Heart right ventricle (tissue), 16 donors: ENCODE measurements at regions not wholly inside any gene's neighbourhood (a gene's known extent, or its start where the extent isn't known, plus 50 kb on each side); places are given as distances from the start of the nearest gene placed in this dataset.

Source experiments
- ATAC-seq, 8 donors: fragments of 200-7000 bp; cut with Tn5 transposase; one replicate each; pipeline ENCODE4 v1.9.1; 2020; ENCODE audit warnings: mild to moderate bottlenecking in 8 of 8, moderate library complexity in 8 of 8, moderate number of reproducible peaks in 1 of 8
- DNase-seq, 2 donors: peaks; one replicate each; pipeline ENCODE4 v3.0.0-alpha.2; 2020
- H3K27ac ChIP-seq, 10 donors: fragments of 200-600 bp; sonication (generic) in 2 of 10; one replicate each; pipeline versions ENCODE4 v1.5.0 to v1.8.0; 2020 to 2022; ENCODE audit warnings: mild to moderate bottlenecking in 3 of 10
- H3K27me3 ChIP-seq, 7 donors: fragments of 200-600 bp; one replicate each; pipeline ENCODE4 v1.8.0; 2021 to 2022; ENCODE audit warnings: mild to moderate bottlenecking in 2 of 7
- H3K36me3 ChIP-seq, 9 donors: fragments of 200-600 bp; sonication (generic) in 1 of 9; one replicate each; pipeline versions ENCODE4 v1.5.0 to v1.8.0; 2020 to 2022; ENCODE audit warnings: mild to moderate bottlenecking in 2 of 9
- H3K4me1 ChIP-seq, 9 donors: fragments of 200-600 bp; sonication (generic) in 1 of 9; one replicate each; pipeline versions ENCODE4 v1.5.0 to v1.8.0; 2020 to 2022; ENCODE audit warnings: mild to moderate bottlenecking in 4 of 9
- H3K4me3 ChIP-seq, 10 donors: fragments of 200-600 bp; sonication (generic) in 2 of 10; one replicate each; pipeline versions ENCODE4 v1.5.0 to v1.8.0; 2020 to 2022; ENCODE audit warnings: mild to moderate bottlenecking in 7 of 10, moderate library complexity in 2 of 10
- H3K9me3 ChIP-seq, 11 donors: fragments of 200-600 bp in 10 of 11; sonication (generic) in 2 of 11; one replicate each; pipeline versions ENCODE4 v1.5.0 to v1.8.0; 2013 to 2022; ENCODE audit warnings: mild to moderate bottlenecking in 2 of 11, control low read depth in 1 of 11, moderate library complexity in 1 of 11
- WGBS, 2 donors: extraction: QIAGEN DNeasy Blood & Tissue Kit; methylation state at CpG; one replicate each; pipeline ENCODE4 v1.1.7; 2013; ENCODE audit warnings: inconsistent platforms in 1 of 2; 5-methylcytosine and 5-hydroxymethylcytosine counted together
- intact Hi-C, 10 donors: fragments of 100-400 bp; cut with DNase I; formaldehyde crosslinking; loops; one replicate each; pipeline versions ENCODE4 v1.11.1 to v1.14.2; 2022
- TF ChIP-seq, protein P1 (sequence below), 9 donors: fragments of 200-600 bp; sonication (generic) in 2 of 9; IDR thresholded peaks; one replicate each; pipeline versions ENCODE4 v1.5.0 to v1.8.0; 2021 to 2022; ENCODE audit warnings: antibody characterized with exemption in 9 of 9, mild to moderate bottlenecking in 5 of 9, moderate library complexity in 1 of 9
- donor health status: Arrhythmogenic right ventricular cardiomyopathy.
- donor health status: ischemic (EF 13 %, LVEDD 7.1; RV severe dilation, severe dysfunction).
- donor health status: healthy with polysubstance abuse.
- donor health status: DM: no; HTN: yes; CAD: no.
- donor health status: DM: no; HTN: no; CAD: no.
- donor health status: ischemic (EF 25% LVEDD 6.9; RV normal size, moderate dysfunction).
- donor health status: ischemic (EF 25% LVEDD 5.7; RV mildly dilated, moderate dysfunction).
- donor health status: healthy.
- donor health status: DM: yes; HTN: yes; CAD: no.
- donor health status: Ischemic cardiomyopathy.
- donor health status: ischemic (EF 35%, LVEDD 5.7; RV mildly dilated, moderate dysfunction).
- donor health status: nonischemic (EF 11% LVEDD 7.7; RV severe dilation, severe dysfunction).
- donor health status: DM: yes; HTN: yes; CAD: no.
- donor health status: PGD.
- donor health status: ischemic (EF 29% LVEDD 5.4; RV normal size, mild dysfunction).
- donor health status: nonischemic (EF 23%, LVEDD 6.1; RV moderate dilation, normal function).

DNA sequence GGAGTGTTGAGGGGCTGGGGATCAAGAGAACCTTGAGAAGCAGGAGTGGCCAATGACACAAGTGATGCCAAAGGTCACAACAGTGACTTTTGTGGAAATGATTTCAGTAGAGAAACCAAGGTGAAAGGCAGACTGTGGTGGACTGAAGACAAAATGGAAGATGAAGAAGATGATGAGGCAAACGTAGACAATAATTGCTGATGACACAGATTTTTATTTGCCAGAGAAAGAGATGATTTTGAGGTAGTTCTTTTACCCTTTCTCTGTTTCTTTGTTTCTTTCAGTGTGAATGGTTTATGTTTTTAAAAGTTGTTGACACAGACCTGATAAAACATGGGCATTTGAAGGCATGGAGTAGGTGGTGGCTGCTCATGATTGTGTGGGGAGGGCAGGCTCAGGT lies 121.0 kb upstream of the ARGLU1 start:
- DNase-seq (no peak), ATAC-seq (no peak)
- Histone ChIP-seq H3K4me3 (no peak overlapping the region), H3K36me3 (no peaks in the 10 kb centered on the region), H3K9me3 (peaks cover 0 to 5% (median 0%) of the 10 kb centered on the region in 11 donors), H3K27ac (no peak overlapping the region), H3K27me3 (no peaks in the 10 kb centered on the region), H3K4me1 (peaks cover 0 to 31% (median 0%) of the 10 kb centered on the region in 9 donors)
- intact Hi-C loops, result loop anchor here in 4 of 10 donors (5.0 to 10.0 kb wide), 5 partner anchors 124 to 436 kb away; partner anchors contain the start of gene ARGLU1 (in 1 of the 4)
- TF ChIP-seq, protein P1, sequence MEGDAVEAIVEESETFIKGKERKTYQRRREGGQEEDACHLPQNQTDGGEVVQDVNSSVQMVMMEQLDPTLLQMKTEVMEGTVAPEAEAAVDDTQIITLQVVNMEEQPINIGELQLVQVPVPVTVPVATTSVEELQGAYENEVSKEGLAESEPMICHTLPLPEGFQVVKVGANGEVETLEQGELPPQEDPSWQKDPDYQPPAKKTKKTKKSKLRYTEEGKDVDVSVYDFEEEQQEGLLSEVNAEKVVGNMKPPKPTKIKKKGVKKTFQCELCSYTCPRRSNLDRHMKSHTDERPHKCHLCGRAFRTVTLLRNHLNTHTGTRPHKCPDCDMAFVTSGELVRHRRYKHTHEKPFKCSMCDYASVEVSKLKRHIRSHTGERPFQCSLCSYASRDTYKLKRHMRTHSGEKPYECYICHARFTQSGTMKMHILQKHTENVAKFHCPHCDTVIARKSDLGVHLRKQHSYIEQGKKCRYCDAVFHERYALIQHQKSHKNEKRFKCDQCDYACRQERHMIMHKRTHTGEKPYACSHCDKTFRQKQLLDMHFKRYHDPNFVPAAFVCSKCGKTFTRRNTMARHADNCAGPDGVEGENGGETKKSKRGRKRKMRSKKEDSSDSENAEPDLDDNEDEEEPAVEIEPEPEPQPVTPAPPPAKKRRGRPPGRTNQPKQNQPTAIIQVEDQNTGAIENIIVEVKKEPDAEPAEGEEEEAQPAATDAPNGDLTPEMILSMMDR (IDR thresholded peaks at IDR 0.05), result no peak
- WGBS, 2 donors, result 76 to 93% methylated on average over 1 of the region's 1 CpG

DNA sequence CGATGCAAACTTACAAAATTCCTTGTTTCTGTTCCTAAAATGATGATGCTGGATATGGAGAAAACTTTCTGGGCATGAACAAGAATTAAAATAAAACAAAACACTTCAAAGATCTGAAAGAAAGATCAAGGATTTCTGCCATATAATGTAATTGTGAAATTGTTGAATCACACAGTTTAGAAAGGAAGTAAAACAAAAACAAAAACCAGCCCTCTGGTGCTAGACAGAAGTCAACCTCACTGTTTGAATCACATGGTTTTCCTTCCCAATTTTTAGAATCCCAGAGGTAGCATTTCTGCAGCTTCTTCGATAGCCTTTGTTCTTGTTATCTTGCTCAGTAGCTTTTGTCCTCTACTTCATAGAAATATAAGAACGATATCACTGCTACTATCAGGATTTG lies 118.2 kb upstream of the ARGLU1 start:
- Histone ChIP-seq H3K36me3 (no peaks in the 10 kb centered on the region), H3K4me1 (peaks cover 0 to 34% (median 10%) of the 10 kb centered on the region in 9 donors), H3K27ac (peak overlapping the region in 2 of 10 donors; percentile 8 to 14), H3K4me3 (no peak overlapping the region), H3K9me3 (peaks cover 0 to 5% (median 0%) of the 10 kb centered on the region in 11 donors), H3K27me3 (no peaks in the 10 kb centered on the region)
- intact Hi-C loops, result loop anchor here in 4 of 10 donors (5.0 to 10.0 kb wide), 5 partner anchors 121 to 439 kb away; partner anchors contain the start of gene ARGLU1 (in 1 of the 4)
- DNase-seq, result no peak
- WGBS, 2 donors, result 54 to 73% methylated on average over 3 of the region's 3 CpGs
- TF ChIP-seq, protein P1 (IDR thresholded peaks at IDR 0.05), result no peak
- no peak for ATAC-seq

DNA sequence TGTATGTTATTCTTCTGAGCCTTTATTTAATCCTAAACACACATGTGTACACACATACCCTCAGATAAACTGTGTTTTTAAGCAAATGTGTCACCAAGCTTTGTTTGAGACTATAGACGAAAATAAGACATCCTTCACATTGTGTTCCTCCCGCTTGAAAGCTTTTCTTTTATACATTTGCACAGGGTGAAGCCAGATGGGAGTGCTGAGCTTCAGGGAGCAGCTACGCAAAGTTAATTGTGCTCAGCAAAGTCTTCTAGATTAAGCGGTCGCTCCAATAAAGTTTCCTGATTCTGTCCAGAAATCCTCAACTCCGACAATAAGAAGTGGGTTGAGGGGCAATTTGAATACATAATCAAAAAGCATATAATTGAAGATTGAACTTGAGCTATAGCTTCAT lies 117.2 kb upstream of the ARGLU1 start:
- Histone ChIP-seq H3K27me3 (no peaks in the 10 kb centered on the region), H3K27ac (no peak overlapping the region), H3K4me3 (no peak overlapping the region), H3K36me3 (no peaks in the 10 kb centered on the region), H3K4me1 (peaks cover 0 to 37% (median 14%) of the 10 kb centered on the region in 9 donors), H3K9me3 (peaks cover 0 to 2% (median 0%) of the 10 kb centered on the region in 11 donors)
- intact Hi-C loops, result loop anchor here in 4 of 10 donors (5.0 to 10.0 kb wide), 5 partner anchors 120 to 440 kb away; partner anchors contain the start of gene ARGLU1 (in 1 of the 4)
- WGBS, 2 donors, result 86 to 87% methylated on average over 6 of the region's 6 CpGs
- no peak for DNase-seq
- ATAC-seq, result no peak
- TF ChIP-seq, protein P1 (IDR thresholded peaks at IDR 0.05), result no peak

DNA sequence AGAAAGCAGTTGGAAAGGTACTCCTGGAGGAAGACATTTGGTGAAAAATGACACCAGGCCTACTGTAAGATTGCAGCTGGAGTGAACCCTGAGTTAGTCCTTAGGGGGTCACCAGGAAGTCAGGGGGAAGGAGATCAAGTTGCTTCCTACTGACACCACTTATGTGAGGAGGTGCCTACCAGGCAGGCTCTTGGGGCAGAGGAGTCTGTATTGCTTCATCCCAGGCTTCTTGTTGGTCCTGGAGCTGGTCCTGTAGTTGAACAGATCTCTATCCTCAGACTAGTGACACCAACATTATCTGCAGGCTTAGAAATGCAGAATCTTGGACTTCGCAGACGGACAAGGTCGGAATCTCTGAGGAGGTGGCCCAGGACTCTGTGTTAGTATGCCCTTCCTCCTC lies 116.0 kb upstream of the ARGLU1 start:
- intact Hi-C loops, result loop anchor here in 5 of 10 donors (5.0 to 10.0 kb wide), 4 partner anchors 47 to 441 kb away; partner anchors contain the start of gene ARGLU1 (in 1 of the 5)
- Histone ChIP-seq H3K4me1 (peaks cover 0 to 44% (median 16%) of the 10 kb centered on the region in 9 donors), H3K27ac (no peak overlapping the region), H3K9me3 (no peaks in the 10 kb centered on the region), H3K4me3 (no peak overlapping the region), H3K36me3 (no peaks in the 10 kb centered on the region), H3K27me3 (no peaks in the 10 kb centered on the region)
- WGBS, 2 donors, result 97% methylated on average over 3 of the region's 3 CpGs
- ATAC-seq, result no peak
- no peak for DNase-seq
- TF ChIP-seq, protein P1 (IDR thresholded peaks at IDR 0.05), result no peak
